GM18873 (cell line): ENCODE measurements at regions not wholly inside any gene's neighbourhood (a gene's known extent, or its start where the extent isn't known, plus 50 kb on each side); places are given as distances from the start of the nearest gene placed in this dataset.
"Not testable (repeated sequence)": the region's sequence is repeated elsewhere in the genome, so short reads cannot be mapped to it uniquely, and the experiment has no call there.

Experiments
- ATAC-seq: cut with Tn5 transposase; IDR thresholded peaks from one replicate; pipeline ENCODE4 v1.9.1; 2021; ENCODE audit warnings: mild to moderate bottlenecking, moderate library complexity, moderate number of reproducible peaks; ENCODE audit not compliant: unreplicated experiment, low FRiP score

GRCh38 chr6:164612751-164613150, 696.7 kb downstream of the C6orf118 start:
- no peak for ATAC-seq

DNA sequence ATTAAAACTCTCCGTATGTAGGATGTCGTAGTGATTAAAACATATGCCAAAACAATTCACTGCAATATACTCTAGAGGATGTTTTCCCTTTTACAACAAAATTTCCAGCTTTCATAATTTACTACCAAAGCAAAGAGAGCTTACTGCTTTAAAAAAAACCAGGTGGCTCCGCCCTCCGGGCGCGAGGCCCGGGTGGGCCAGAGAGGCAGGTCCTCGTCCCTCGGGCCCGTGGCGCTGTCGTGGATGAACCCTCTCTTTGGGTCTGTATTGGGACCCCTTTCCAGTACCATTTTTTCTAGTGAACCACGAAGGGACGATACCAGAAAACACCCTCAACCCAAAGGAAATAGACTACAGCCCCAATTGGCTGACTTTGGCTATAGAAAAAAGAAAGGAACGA, 698.5 kb downstream of the C6orf118 start:
- not testable (repeated sequence) for ATAC-seq

DNA sequence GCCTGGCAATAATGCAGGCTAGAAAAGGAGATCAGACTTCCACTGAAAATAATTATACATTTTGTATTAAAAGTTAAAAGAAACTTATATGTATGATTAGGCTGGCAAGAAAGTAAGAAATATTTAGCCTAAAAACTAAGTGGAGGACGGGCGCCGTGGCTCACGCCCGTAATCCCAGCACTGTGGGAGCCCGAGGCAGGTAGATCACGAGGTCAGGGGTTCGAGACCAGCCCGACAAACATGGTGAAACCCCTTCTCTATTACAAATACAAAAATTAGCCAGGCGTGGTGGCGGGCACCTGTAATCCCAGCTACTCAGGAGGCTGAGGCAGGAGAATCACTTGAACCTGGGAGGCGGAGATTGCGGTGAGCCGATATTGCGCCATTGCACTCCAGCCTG, 707.0 kb downstream of the C6orf118 start:
- not testable (repeated sequence) for ATAC-seq

GRCh38 chr6:164581563-164581962, 727.8 kb downstream of the C6orf118 start:
- ATAC-seq: no peak

GRCh38 chr6:164579035-164579434, 730.4 kb downstream of the C6orf118 start:
- ATAC-seq: no peak

DNA sequence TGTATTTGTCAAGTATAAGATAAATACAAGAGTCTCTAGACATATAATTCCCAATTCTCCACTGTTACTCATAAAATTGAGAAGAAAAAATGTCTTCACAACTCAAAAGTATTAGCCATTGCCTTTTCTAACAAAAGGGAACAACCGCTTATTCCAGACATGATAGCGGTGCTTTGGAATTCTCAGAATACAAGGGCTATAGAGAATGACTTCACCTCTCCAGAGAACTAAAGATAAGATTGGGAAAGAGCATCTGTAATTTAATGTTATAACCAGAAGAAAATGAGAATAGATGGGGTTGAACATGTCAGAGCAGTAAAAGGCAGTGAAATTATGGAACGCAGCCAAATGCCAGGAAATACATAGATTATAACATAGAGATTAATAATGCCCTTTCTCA, 730.8 kb downstream of the C6orf118 start:
- no peak for ATAC-seq

- no peak for ATAC-seq
These were observed 738.6 kb downstream of the C6orf118 start for GRCh38 chr6:164570801-164571200.

DNA sequence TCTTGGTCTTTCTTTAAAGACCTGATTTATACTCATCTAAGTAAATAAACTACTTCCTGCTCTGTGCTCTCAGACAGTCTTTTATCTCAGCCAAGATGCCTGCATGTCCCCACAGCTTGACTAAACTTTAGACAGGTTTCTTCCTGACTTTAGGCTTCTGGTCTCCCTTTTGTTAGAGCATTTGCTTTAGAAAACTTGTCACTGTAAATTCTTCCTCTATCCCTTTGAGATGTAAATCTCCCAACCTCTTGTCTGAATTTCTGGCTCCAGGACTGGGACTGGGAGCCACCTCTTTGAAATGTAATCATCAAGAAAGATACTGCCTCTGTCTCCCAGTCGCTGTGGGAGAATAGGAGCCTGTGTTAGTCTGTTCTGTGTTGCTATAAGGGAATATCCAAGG, 739.9 kb downstream of the C6orf118 start:
- ATAC-seq: no peak

DNA sequence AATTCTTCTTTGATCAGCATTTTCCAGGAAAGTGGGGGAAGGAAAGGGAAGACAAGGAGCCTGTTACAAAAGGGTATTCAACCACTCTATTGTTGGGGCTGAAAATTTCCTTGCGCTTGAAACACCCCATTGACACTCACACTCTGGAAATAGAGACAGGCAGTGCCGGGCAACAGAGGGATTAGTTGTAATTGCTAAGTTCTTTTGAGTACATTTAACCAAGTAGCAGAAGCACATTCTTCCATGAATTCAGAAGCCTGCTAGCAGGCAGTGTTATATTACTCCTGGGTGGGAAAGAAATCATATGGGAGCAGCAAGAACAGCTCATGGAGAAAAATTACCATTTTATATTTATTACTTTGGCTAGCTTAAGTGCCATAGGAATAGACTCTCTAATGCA, 745.5 kb downstream of the C6orf118 start:
- ATAC-seq: no peak

DNA sequence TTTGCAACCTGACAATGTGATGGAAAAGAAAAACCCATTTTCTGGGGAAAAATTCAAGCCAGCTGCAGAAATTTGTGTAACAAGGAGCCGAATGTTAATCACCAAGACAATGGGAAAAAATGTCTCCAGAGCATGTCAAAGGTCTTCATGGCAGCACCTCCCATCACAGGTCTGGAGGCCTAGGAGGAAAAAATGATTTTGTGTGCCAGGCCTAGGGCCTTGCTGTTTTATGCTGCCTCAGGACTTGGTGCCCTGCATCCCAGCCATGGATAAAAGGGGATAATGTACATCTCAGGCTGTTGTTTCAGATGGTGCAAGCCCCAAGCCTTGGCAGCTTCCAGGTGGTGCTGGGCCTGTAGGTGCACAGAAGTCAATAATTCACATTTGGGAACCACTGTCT, 747.7 kb downstream of the C6orf118 start:
- ATAC-seq: no peak

DNA sequence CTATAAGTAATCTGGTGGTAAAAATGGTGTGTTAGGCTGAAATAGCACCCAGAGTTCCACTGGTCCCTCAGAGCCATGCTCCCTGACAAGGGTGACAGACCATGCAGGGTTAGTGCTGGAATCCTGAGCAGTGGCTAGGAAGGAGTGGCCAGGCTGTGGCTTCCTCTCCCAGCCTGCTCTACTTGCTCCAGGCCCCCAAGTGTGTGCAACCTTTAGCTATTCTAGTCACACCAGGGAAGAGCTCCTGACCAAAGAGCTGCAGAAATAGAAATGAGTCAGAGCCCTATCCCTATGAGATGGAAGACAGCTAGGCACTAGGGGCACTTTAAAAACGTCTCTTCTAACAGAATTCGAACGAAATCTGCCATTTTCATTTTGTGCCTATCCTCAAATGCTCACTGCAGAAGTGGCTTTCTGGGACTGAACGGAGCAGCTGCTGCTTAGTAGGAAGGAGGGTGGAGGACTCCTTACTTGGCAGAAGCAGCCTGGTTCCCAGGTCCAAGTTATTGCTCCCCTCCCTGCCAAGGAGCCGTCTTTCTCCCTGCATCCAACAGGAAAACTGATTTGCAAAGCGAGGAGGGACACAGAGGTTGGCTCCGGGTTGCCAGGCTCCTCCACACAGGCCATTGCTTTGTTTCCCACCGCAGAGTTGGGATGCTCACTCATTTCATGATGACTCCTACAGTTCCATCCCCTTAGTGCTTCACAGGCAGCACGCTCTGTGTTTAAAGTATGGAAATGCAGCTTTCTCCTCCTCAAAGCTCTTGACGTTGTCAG, 754.5 kb downstream of the C6orf118 start:
- no peak for ATAC-seq

DNA sequence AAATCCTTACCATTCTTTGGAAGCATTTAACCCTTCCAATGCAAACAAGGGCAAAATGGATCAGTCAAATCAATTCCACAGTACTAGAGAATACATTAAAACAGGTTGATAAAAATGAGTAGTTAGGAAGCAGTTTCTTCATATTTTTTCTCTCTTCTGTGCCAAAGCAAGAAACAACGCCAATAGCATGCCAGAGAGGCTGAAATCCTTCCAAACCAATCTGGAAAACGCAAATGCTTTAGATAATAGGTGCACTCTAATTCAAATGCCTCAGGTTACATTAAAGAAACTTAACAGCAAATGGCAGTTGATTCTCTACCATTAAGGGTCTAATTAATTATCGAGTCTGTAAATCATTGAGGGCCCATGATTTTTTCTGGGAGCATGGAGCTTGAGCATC, 755.2 kb downstream of the C6orf118 start:
- no peak for ATAC-seq

DNA sequence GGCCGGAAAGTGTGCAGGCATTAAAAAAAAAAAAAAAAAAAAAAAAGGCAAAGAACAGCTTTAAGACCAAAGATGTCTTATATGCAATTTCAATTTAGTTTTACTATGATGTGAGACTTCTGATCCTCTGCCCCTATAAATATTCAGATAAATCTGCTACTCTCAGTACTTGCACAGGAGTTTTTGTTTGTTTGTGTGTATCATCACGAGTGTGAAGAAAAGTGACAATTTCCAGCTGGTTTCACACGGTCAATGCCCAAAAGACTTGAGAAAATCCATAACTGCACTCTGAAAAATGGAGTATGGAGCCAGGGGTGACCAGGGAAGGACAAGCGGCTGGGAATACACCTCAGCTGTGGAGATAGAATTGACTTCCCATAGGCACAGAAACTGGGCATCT, 757.7 kb downstream of the C6orf118 start:
- no peak for ATAC-seq

DNA sequence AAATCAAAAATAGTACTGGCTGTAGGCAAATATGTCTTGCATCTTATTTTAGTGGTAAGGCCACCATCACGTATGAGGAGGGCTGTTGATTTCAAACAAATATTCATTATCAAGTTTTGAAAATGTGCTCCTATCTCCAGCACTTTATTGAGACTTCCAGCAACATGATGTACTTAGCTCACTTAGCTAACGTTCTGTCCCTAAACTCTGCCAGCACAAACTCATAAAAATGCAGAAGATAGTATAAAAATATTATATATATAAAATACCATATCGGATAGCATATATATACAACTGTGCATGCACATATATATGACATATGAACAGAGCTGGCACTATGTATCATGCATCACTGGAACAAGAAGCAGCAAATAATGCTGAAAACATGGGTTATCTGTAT, 762.3 kb downstream of the C6orf118 start:
- ATAC-seq: no peak

GRCh38 chr6:164546263-164546662, 763.1 kb downstream of the C6orf118 start:
- ATAC-seq: no peak

GRCh38 chr6:164534070-164534766, 775.2 kb downstream of the C6orf118 start:
- ATAC-seq: no peak

DNA sequence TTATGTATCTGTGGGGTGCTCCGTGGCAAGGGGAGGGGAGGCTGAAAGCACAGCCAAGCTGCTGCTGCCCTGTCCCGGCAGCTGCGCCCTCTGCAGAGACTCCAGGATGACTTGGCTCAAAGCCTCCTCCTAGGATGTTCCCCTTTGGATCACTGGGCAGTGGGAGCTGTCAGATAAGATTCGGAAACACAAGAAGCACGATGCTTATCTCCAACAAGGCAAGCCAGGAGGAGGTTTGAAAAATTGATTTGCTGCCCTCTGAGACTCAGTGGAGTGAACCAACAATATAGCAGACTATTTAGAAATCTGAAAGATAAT, 776.4 kb downstream of the C6orf118 start:
- ATAC-seq: no peak

GRCh38 chr6:164532198-164533044, 777.0 kb downstream of the C6orf118 start:
- no peak for ATAC-seq

DNA sequence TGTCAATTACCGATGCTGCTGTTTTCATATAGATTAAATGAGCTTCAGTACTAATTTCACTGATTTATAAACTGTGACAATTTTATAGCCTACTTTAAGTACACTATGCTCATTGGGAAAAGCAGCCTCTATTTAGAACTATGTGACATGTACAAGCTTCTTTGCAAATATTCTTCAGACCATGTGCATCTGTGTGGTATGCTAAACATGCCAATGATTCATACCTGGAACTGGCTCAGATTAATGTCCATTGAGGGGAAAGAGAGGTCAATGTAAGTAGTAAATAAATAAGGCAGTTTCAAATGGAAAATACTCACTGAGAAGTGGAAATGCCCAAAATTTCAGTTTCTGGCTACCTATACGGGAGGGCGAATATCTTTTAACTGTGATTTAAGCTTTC, 777.7 kb downstream of the C6orf118 start:
- no peak for ATAC-seq

DNA sequence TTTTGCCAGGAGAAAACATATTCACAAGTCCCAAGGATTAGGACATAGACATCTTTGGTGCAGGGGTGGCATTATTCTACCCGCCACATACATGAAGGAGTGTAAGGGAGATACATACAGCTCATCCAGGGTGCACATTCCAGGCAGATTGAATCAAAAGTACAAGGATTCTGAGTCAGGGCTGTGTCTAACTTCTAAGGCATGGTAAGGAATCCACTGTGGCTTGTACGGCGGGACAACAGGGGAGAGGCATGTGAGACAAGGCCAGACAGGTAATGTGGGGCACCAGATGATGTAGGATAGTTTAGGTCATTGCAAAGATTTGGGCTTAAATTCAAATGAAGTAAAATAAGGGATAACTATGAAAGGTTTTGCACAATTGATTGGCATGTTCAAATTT, 780.9 kb downstream of the C6orf118 start:
- ATAC-seq: no peak

- ATAC-seq: no peak
These were observed 786.2 kb downstream of the C6orf118 start for GRCh38 chr6:164523087-164523654.
